HepG2 (cell line): ENCODE measurements at regions not wholly inside any gene's neighbourhood (a gene's known extent, or its start where the extent isn't known, plus 50 kb on each side); places are given as distances from the start of the nearest gene placed in this dataset.

Source experiments
- FOXA1 ChIP-seq, 2 experiments: fragments of 450-650 bp in 1 of 2; sonication (generic) in 1 of 2; formaldehyde crosslinking in 1 of 2; IDR thresholded peaks; 2 replicates each; pipeline versions ENCODE4 v1.4.0 to v1.6.1; 2016 to 2020; ENCODE audit warnings: missing genetic modification reagents in 1 of 2
- FOXO4 ChIP-seq: sonication (generic); formaldehyde crosslinking; conservative IDR thresholded peaks from 2 replicates; pipeline ENCODE4 v1.8.1; 2023; ENCODE audit warnings: missing genetic modification reagents
- ZFP91 ChIP-seq: sonication (generic); formaldehyde crosslinking; IDR thresholded peaks from 2 replicates; pipeline ENCODE4 v1.9.0; 2022; ENCODE audit warnings: missing genetic modification reagents, mild to moderate bottlenecking, borderline replicate concordance
- ZNF142 ChIP-seq: sonication (generic); formaldehyde crosslinking; IDR thresholded peaks from 2 replicates; pipeline ENCODE4 v1.4.0; 2020; ENCODE audit warnings: missing genetic modification reagents
- ZNF430 ChIP-seq: sonication (generic); formaldehyde crosslinking; IDR thresholded peaks from 2 replicates; pipeline ENCODE4 v1.9.0; 2021; ENCODE audit warnings: mild to moderate bottlenecking, missing genetic modification reagents
- ZNF891 ChIP-seq: sonication (generic); formaldehyde crosslinking; IDR thresholded peaks from 2 replicates; pipeline ENCODE4 v1.5.0; 2020; ENCODE audit warnings: mild to moderate bottlenecking, missing genetic modification reagents
- TF ChIP-seq, protein P1 (sequence below): sonication (generic); formaldehyde crosslinking; IDR thresholded peaks from 2 replicates; pipeline ENCODE4 v1.5.0; 2020; ENCODE audit warnings: mild to moderate bottlenecking, missing genetic modification reagents
- TF ChIP-seq, protein P2 (sequence below): sonication (generic); formaldehyde crosslinking; IDR thresholded peaks from 2 replicates; pipeline ENCODE4 v1.5.1; 2020; ENCODE audit warnings: missing genetic modification reagents, mild to moderate bottlenecking, borderline replicate concordance
- TF ChIP-seq, protein P3 (sequence below): sonication (generic); formaldehyde crosslinking; IDR thresholded peaks from 2 replicates; pipeline ENCODE4 v1.5.1; 2020; ENCODE audit warnings: mild to moderate bottlenecking, missing genetic modification reagents, moderate library complexity

DNA sequence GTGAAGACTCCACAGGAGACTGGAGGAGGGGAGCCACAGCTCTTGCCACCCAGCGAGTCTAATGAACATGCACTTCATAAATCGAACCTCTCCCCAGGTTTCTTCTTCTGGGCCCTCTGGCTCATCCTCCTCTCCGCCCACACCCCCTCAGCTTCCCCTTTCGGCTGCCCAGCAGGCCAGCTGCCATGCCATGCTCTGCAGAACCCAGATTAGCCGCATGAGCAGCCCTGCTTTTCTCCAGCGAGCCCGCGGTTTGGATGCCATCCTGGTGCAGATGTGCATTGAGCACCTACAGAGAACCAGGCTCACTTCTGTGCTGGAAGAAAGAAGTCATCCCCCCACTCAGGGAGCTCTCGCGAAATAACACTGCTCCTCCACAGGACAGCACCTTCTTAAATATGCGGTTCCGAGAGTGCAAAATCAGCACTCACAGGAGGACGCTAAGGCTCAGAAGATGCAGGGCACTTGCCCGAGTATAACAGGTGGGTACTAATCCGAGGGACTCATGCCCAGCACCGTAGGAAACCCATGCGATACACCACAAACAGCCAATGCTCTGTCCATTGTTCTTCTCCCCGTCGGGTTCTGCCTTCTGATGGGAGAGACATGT, 143.0 kb upstream of the THBS2 start (continued):
- TF ChIP-seq, protein P1, sequence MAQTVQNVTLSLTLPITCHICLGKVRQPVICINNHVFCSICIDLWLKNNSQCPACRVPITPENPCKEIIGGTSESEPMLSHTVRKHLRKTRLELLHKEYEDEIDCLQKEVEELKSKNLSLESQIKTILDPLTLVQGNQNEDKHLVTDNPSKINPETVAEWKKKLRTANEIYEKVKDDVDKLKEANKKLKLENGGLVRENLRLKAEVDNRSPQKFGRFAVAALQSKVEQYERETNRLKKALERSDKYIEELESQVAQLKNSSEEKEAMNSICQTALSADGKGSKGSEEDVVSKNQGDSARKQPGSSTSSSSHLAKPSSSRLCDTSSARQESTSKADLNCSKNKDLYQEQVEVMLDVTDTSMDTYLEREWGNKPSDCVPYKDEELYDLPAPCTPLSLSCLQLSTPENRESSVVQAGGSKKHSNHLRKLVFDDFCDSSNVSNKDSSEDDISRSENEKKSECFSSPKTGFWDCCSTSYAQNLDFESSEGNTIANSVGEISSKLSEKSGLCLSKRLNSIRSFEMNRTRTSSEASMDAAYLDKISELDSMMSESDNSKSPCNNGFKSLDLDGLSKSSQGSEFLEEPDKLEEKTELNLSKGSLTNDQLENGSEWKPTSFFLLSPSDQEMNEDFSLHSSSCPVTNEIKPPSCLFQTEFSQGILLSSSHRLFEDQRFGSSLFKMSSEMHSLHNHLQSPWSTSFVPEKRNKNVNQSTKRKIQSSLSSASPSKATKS, result no peak
- no peak for TF ChIP-seq FOXO4 (CRISPR knock-in tag)
- no peak for TF ChIP-seq ZNF142
- no peak for TF ChIP-seq ZNF430 (CRISPR knock-in tag)
- TF ChIP-seq, protein P2, sequence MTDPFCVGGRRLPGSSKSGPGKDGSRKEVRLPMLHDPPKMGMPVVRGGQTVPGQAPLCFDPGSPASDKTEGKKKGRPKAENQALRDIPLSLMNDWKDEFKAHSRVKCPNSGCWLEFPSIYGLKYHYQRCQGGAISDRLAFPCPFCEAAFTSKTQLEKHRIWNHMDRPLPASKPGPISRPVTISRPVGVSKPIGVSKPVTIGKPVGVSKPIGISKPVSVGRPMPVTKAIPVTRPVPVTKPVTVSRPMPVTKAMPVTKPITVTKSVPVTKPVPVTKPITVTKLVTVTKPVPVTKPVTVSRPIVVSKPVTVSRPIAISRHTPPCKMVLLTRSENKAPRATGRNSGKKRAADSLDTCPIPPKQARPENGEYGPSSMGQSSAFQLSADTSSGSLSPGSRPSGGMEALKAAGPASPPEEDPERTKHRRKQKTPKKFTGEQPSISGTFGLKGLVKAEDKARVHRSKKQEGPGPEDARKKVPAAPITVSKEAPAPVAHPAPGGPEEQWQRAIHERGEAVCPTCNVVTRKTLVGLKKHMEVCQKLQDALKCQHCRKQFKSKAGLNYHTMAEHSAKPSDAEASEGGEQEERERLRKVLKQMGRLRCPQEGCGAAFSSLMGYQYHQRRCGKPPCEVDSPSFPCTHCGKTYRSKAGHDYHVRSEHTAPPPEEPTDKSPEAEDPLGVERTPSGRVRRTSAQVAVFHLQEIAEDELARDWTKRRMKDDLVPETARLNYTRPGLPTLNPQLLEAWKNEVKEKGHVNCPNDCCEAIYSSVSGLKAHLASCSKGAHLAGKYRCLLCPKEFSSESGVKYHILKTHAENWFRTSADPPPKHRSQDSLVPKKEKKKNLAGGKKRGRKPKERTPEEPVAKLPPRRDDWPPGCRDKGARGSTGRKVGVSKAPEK, result no peak
- TF ChIP-seq FOXA1 (IDR thresholded peaks at IDR 0.05), result no peak
- TF ChIP-seq FOXA1 (CRISPR knock-in tag; IDR thresholded peaks at IDR 0.05), result no peak
- TF ChIP-seq, protein P3, sequence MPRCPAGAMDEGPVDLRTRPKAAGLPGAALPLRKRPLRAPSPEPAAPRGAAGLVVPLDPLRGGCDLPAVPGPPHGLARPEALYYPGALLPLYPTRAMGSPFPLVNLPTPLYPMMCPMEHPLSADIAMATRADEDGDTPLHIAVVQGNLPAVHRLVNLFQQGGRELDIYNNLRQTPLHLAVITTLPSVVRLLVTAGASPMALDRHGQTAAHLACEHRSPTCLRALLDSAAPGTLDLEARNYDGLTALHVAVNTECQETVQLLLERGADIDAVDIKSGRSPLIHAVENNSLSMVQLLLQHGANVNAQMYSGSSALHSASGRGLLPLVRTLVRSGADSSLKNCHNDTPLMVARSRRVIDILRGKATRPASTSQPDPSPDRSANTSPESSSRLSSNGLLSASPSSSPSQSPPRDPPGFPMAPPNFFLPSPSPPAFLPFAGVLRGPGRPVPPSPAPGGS (CRISPR knock-in tag), result no peak
- TF ChIP-seq ZNF891 (CRISPR knock-in tag), result no peak
- no peak for TF ChIP-seq ZFP91 (CRISPR knock-in tag)
